ENCODE measurements at regions not wholly inside any gene's neighbourhood (a gene's known extent, or its start where the extent isn't known, plus 50 kb on each side); places are given as distances from the start of the nearest gene placed in this dataset.
"Not testable (repeated sequence)": the region's sequence is repeated elsewhere in the genome, so short reads cannot be mapped to it uniquely, and the experiment has no call there.

GRCh38 chr14:106301609-106302008 lies 775.2 kb downstream of the TMEM121 start:
- H3K9ac ChIP-seq (ENCODE audit: insufficient read depth, low read depth, low read length); H3K4me3 ChIP-seq (replicated peaks in 1 of 3; ENCODE audit: insufficient read depth in 1 of 3, low read depth in 2 of 3, low read length in 3 of 3); H2AFZ ChIP-seq (ENCODE audit: low read length); CTCF ChIA-PET (ENCODE audit: low intra/inter-chr PET ratio, low total read pairs); H3K36me3 ChIP-seq (replicated peaks in 1 of 2; ENCODE audit: control insufficient read depth in 1 of 2, insufficient read depth in 2 of 2, low read length in 2 of 2); H3K79me2 ChIP-seq (ENCODE audit: insufficient read depth, low read length); ATAC-seq; H3K27ac ChIP-seq (ENCODE audit: extremely low read length, insufficient read depth, low read length); POLR2A ChIA-PET; FAIRE-seq; H3K4me1 ChIP-seq (ENCODE audit: insufficient read depth, low read length); H4K20me1 ChIP-seq (ENCODE audit: insufficient read depth, low read length); BruUV-seq (replicated peaks); DNase-seq (ENCODE audit: low spot score); in situ Hi-C loops (cut with HindIII; ENCODE audit: extremely low pct_ligation_motif_present, low pct_unique_long_range_greater_than_20kb); H3K4me2 ChIP-seq (ENCODE audit: low read depth, low read length); H3K27me3 ChIP-seq (ENCODE audit: control insufficient read depth in 1 of 2, insufficient read depth in 2 of 2, low read length in 2 of 2); H3K9me3 ChIP-seq (ENCODE audit: low read length); intact Hi-C loops (cut with micrococcal nuclease; ENCODE audit: unreplicated experiment): not testable (repeated sequence)
- 0% methylated on average over 1 of the region's 4 CpGs for WGBS (ENCODE audit: low lambda C conversion rate)

GRCh38 chr14:106302661-106303060 lies 776.3 kb downstream of the TMEM121 start:
- ChIA-PET POLR2A (no interaction called here), CTCF (ENCODE audit: low intra/inter-chr PET ratio, low total read pairs) (no interaction called here)
- intact Hi-C loops (cut with micrococcal nuclease; ENCODE audit: unreplicated experiment) (no loop called here), in situ Hi-C loops (cut with HindIII; ENCODE audit: extremely low pct_ligation_motif_present, low pct_unique_long_range_greater_than_20kb) (no loop called here)
- no peak overlapping the region for H3K27ac ChIP-seq (ENCODE audit: extremely low read length, insufficient read depth, low read length)
- no peak overlapping the region for H3K4me2 ChIP-seq (ENCODE audit: low read depth, low read length)
- no peaks in the 10 kb centered on the region; a peak in 1 of 5 replicates for H3K27me3 ChIP-seq (ENCODE audit: control insufficient read depth in 1 of 2, insufficient read depth in 2 of 2, low read length in 2 of 2)
- H3K79me2 ChIP-seq (ENCODE audit: insufficient read depth, low read length) = no peaks in the 10 kb centered on the region
- DNase-seq (ENCODE audit: low spot score) (no peak), ATAC-seq (no peak), FAIRE-seq (no peak)
- no peaks in the 10 kb centered on the region for H3K9me3 ChIP-seq (ENCODE audit: low read length)
- BruUV-seq (replicated peaks) = no TSS peak
- no peaks in the 10 kb centered on the region for H4K20me1 ChIP-seq (ENCODE audit: insufficient read depth, low read length)
- no peaks in the 10 kb centered on the region for H3K36me3 ChIP-seq (replicated peaks in 1 of 2; ENCODE audit: control insufficient read depth in 1 of 2, insufficient read depth in 2 of 2, low read length in 2 of 2)
- no peak overlapping the region for H3K4me3 ChIP-seq (replicated peaks in 1 of 3; ENCODE audit: insufficient read depth in 1 of 3, low read depth in 2 of 3, low read length in 3 of 3)
- 71% methylated on average over 4 of the region's 4 CpGs for WGBS (ENCODE audit: low lambda C conversion rate)
- H3K4me1 ChIP-seq (ENCODE audit: insufficient read depth, low read length) = no peaks in the 10 kb centered on the region
- no peak overlapping the region for H3K9ac ChIP-seq (ENCODE audit: insufficient read depth, low read depth, low read length)
- H2AFZ ChIP-seq (ENCODE audit: low read length) = no peak overlapping the region
- TF ChIP-seq ZUFSP (CRISPR knock-in tag; IDR thresholded peaks at IDR 0.05; ENCODE audit: borderline replicate concordance) (no peak), ATF2 (CRISPR knock-in tag; IDR thresholded peaks at IDR 0.05) (no peak), NFYC (CRISPR knock-in tag; IDR thresholded peaks at IDR 0.05) (no peak), GATAD2A (CRISPR knock-in tag; IDR thresholded peaks at IDR 0.05) (no peak), AFF4 (CRISPR knock-in tag; IDR thresholded peaks at IDR 0.05) (no peak), SOX6 (IDR thresholded peaks at IDR 0.05) (no peak), SOX6 (CRISPR knock-in tag; IDR thresholded peaks at IDR 0.05) (no peak), PAF1 (CRISPR knock-in tag; IDR thresholded peaks at IDR 0.05) (no peak), YEATS4 (CRISPR knock-in tag; IDR thresholded peaks at IDR 0.05; ENCODE audit: borderline replicate concordance) (no peak), KMT2B (CRISPR knock-in tag; IDR thresholded peaks at IDR 0.05) (no peak), RFX5 (IDR thresholded peaks at IDR 0.05; ENCODE audit: low read depth, low read length) (no peak), ZNF256 (CRISPR knock-in tag; conservative IDR thresholded peaks at IDR 0.05) (no peak), ZBTB26 (CRISPR knock-in tag; IDR thresholded peaks at IDR 0.05; ENCODE audit: borderline replicate concordance) (no peak)

Measured in HepG2 (cell line).